ENCODE measurements at regions not wholly inside any gene's neighbourhood (a gene's known extent, or its start where the extent isn't known, plus 50 kb on each side); places are given as distances from the start of the nearest gene placed in this dataset.

DNA sequence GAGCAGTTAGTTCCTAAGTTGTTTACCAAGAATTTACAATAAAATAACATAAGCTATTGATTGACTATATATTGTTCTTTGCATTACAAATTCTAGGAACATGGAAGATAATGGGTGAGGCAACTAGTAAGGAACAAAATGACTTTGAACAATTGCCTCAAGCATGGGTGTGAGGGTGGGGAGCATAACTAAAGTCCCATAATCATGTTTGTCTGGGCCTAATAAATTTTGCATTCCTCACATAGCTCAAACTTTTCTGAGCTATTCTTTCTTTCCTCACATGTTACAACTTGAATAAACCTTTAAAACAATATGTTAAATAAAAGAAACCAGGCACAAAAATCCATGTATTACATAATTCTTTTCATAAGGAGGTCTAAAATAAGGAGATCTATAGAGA, 1066.1 kb downstream of the NR2F1-AS1 start:
- TF ChIP-seq, protein P1, sequence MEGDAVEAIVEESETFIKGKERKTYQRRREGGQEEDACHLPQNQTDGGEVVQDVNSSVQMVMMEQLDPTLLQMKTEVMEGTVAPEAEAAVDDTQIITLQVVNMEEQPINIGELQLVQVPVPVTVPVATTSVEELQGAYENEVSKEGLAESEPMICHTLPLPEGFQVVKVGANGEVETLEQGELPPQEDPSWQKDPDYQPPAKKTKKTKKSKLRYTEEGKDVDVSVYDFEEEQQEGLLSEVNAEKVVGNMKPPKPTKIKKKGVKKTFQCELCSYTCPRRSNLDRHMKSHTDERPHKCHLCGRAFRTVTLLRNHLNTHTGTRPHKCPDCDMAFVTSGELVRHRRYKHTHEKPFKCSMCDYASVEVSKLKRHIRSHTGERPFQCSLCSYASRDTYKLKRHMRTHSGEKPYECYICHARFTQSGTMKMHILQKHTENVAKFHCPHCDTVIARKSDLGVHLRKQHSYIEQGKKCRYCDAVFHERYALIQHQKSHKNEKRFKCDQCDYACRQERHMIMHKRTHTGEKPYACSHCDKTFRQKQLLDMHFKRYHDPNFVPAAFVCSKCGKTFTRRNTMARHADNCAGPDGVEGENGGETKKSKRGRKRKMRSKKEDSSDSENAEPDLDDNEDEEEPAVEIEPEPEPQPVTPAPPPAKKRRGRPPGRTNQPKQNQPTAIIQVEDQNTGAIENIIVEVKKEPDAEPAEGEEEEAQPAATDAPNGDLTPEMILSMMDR (IDR thresholded peaks at IDR 0.05; ENCODE audit: low read depth, low read length) = no peak
- TF ChIP-seq EZH2phosphoT487 (IDR thresholded peaks at IDR 0.05; ENCODE audit: low read depth) = no peak

All from OCI-LY3 (cell line).